Ishikawa (cell line): ENCODE measurements at regions not wholly inside any gene's neighbourhood (a gene's known extent, or its start where the extent isn't known, plus 50 kb on each side); places are given as distances from the start of the nearest gene placed in this dataset.

Experiments
- CEBPB ChIP-seq: IDR thresholded peaks from 2 replicates; pipeline ENCODE4 v1.6.1; 2012
- CREB1 ChIP-seq: IDR thresholded peaks from 2 replicates; pipeline ENCODE4 v1.6.1; 2012; ENCODE audit warnings: low read depth
- EGR1 ChIP-seq: IDR thresholded peaks from 2 replicates; pipeline ENCODE4 v1.6.1; 2012
- EP300 ChIP-seq: IDR thresholded peaks from 2 replicates; pipeline ENCODE4 v1.6.1; 2012; ENCODE audit warnings: borderline replicate concordance
- FOXM1 ChIP-seq: IDR thresholded peaks from 2 replicates; pipeline ENCODE4 v1.6.1; 2012; ENCODE audit warnings: low read depth, borderline replicate concordance
- NFIC ChIP-seq: IDR thresholded peaks from 2 replicates; pipeline ENCODE4 v1.6.1; 2012
- RAD21 ChIP-seq: IDR thresholded peaks from 2 replicates; pipeline ENCODE4 v1.6.1; 2012; ENCODE audit warnings: low read depth
- TAF1 ChIP-seq: IDR thresholded peaks from 2 replicates; pipeline ENCODE4 v1.6.1; 2012; ENCODE audit warnings: low read depth, mild to moderate bottlenecking
- TCF12 ChIP-seq: IDR thresholded peaks from 2 replicates; pipeline ENCODE4 v1.6.1; 2012; ENCODE audit warnings: low read depth
- TEAD4 ChIP-seq: IDR thresholded peaks from 2 replicates; pipeline ENCODE4 v1.6.1; 2012
- YY1 ChIP-seq: IDR thresholded peaks from 2 replicates; pipeline ENCODE4 v1.6.1; 2012; ENCODE audit warnings: low read depth
- ZBTB7A ChIP-seq: IDR thresholded peaks from 2 replicates; pipeline ENCODE4 v1.6.1; 2012; ENCODE audit warnings: low read depth
- TF ChIP-seq, protein P1 (sequence below): IDR thresholded peaks from 2 replicates; pipeline ENCODE4 v1.6.1; 2012; ENCODE audit warnings: low read depth, mild to moderate bottlenecking
- TF ChIP-seq, protein P2 (sequence below): IDR thresholded peaks from 2 replicates; pipeline ENCODE4 v1.6.1; 2012
- TF ChIP-seq, protein P3 (sequence below): IDR thresholded peaks from 2 replicates; pipeline ENCODE4 v1.6.1; 2012

DNA sequence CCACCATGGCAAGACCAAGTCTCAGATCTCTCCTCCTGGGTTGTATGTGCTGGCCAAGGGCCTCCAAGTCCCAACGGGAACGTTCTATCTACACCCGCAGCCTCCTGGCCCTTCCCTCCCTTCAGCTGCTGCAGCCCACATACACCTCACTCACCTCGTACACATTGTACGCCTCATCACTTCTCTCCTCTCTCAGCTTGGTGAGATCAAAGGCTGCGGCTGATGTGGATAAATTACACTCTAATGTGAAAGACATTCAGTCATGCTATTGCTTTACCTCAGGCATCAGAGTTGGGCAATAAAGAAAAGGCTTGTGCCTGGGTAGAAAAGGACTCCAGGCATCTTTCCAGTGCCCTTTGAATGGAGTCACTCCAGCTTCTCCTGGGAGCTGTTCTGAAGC is 135.3 kb upstream of the FOXQ1 start:
- TF ChIP-seq TCF12 (no peak), FOXM1 (no peak), YY1 (no peak), EGR1 (no peak), EP300 (no peak), RAD21 (no peak), ZBTB7A (no peak), CEBPB (no peak), TEAD4 (no peak), NFIC (no peak)
- TF ChIP-seq, protein P1, sequence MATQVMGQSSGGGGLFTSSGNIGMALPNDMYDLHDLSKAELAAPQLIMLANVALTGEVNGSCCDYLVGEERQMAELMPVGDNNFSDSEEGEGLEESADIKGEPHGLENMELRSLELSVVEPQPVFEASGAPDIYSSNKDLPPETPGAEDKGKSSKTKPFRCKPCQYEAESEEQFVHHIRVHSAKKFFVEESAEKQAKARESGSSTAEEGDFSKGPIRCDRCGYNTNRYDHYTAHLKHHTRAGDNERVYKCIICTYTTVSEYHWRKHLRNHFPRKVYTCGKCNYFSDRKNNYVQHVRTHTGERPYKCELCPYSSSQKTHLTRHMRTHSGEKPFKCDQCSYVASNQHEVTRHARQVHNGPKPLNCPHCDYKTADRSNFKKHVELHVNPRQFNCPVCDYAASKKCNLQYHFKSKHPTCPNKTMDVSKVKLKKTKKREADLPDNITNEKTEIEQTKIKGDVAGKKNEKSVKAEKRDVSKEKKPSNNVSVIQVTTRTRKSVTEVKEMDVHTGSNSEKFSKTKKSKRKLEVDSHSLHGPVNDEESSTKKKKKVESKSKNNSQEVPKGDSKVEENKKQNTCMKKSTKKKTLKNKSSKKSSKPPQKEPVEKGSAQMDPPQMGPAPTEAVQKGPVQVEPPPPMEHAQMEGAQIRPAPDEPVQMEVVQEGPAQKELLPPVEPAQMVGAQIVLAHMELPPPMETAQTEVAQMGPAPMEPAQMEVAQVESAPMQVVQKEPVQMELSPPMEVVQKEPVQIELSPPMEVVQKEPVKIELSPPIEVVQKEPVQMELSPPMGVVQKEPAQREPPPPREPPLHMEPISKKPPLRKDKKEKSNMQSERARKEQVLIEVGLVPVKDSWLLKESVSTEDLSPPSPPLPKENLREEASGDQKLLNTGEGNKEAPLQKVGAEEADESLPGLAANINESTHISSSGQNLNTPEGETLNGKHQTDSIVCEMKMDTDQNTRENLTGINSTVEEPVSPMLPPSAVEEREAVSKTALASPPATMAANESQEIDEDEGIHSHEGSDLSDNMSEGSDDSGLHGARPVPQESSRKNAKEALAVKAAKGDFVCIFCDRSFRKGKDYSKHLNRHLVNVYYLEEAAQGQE: no peak
- TF ChIP-seq, protein P2, sequence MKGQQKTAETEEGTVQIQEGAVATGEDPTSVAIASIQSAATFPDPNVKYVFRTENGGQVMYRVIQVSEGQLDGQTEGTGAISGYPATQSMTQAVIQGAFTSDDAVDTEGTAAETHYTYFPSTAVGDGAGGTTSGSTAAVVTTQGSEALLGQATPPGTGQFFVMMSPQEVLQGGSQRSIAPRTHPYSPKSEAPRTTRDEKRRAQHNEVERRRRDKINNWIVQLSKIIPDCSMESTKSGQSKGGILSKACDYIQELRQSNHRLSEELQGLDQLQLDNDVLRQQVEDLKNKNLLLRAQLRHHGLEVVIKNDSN: no peak

DNA sequence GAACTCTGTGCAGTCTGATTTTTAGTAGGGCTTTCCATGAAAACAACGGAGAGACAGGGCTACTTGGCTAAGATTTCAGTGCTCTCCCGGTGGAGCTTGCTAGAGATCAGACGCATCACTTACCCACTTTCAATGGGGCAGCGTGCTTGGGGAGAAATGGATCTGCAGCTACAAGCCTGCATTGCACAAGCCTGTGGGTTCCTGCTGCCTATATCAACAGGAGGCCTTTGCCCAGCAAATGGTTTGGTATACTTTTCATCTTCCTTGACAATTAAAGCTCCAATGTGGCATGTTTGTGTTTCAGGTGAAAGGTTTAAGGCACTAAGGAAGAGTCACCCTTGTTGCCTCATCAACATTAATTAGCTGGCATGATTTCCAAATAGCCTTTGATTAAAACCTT is 136.0 kb upstream of the FOXQ1 start:
- TF ChIP-seq FOXM1 (no peak), CEBPB (no peak), CREB1 (no peak), NFIC (no peak), YY1 (no peak), ZBTB7A (no peak), TAF1 (no peak), EGR1 (no peak), RAD21 (no peak), EP300 (no peak), TCF12 (no peak), TEAD4 (no peak)
- TF ChIP-seq, protein P2: no peak
- TF ChIP-seq, protein P3, sequence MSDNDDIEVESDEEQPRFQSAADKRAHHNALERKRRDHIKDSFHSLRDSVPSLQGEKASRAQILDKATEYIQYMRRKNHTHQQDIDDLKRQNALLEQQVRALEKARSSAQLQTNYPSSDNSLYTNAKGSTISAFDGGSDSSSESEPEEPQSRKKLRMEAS: no peak
- TF ChIP-seq, protein P1: no peak

DNA sequence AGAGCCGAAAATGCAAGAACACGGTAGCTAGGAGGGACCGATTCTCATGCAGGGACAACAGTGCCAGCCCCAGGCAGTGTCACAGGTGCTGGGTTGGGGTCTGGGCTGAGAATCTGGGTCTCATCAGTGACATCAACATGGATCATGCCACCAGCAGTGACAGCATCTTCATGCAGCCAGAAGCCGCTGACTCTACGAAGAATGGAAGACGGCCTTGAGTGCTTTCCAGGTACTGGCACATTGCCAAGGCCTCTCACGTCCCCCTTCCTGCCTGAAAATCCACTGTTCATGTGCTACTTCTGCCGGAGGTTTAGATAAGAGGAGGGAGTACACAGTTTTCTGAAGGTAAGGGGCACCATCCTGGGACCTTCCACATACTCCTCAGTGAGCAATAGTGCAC is 141.1 kb upstream of the FOXQ1 start:
- no peak for TF ChIP-seq TCF12
- no peak for TF ChIP-seq ZBTB7A
- TF ChIP-seq YY1: no peak
- TF ChIP-seq TEAD4: no peak
- TF ChIP-seq FOXM1: no peak
- TF ChIP-seq, protein P3: no peak
- no peak for TF ChIP-seq NFIC
- TF ChIP-seq, protein P1: no peak
- TF ChIP-seq, protein P2: no peak
- no peak for TF ChIP-seq TAF1
- TF ChIP-seq RAD21: no peak
- TF ChIP-seq CEBPB: no peak
- TF ChIP-seq EGR1: no peak
- no peak for TF ChIP-seq CREB1
- no peak for TF ChIP-seq EP300

DNA sequence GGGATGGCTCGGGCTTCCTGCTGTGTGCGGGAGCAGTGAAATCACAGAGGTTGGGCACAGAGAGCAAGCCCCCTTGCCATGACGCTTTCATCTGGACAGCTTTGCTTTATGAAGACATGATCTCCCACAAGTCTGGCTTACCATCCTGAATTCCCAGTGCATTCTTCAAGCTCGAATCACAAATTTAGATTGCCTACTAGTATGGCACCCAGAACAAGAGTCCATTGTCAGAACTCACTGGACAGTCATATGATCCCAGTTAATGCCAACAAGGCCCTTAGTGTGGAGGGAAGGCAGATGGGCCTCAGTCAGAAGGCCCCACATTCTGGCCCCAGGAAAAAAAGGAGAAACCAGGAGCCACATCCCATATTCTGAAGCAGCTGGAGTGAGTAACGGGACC is 147.3 kb upstream of the FOXQ1 start:
- TF ChIP-seq TCF12: no peak
- TF ChIP-seq, protein P2: no peak
- TF ChIP-seq FOXM1: no peak
- TF ChIP-seq EP300: no peak
- no peak for TF ChIP-seq CEBPB
- no peak for TF ChIP-seq CREB1
- no peak for TF ChIP-seq NFIC
- TF ChIP-seq, protein P3: no peak
- TF ChIP-seq RAD21: no peak
- no peak for TF ChIP-seq EGR1
- TF ChIP-seq YY1: no peak
